Femur (tissue), 1 donor: ENCODE measurements at regions not wholly inside any gene's neighbourhood (a gene's known extent, or its start where the extent isn't known, plus 50 kb on each side); places are given as distances from the start of the nearest gene placed in this dataset.
"Not testable (repeated sequence)": the region's sequence is repeated elsewhere in the genome, so short reads cannot be mapped to it uniquely, and the experiment has no call there.

Experiments used
- DNase-seq: peaks from one replicate; pipeline ENCODE4 v3.0.0-alpha.2; 2017

DNA sequence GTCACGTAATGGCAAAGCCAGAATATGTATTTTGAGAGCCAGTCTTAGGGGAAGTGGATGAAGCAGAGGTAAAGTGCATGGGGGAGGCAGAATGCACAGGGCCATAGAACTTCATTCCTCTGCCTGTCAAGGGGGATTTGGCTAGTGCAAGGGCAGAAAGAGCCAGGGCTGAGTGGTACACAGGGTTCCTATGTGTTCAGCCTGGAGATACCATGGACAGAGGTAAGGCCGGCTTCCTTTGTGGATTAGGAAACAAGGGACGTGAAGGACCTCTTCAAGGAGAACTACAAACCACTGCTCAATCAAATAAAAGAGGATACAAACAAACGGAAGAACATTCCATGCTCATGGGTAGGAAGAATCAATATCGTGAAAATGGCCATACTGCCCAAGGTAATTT, 241.1 kb upstream of the ELAVL2 start:
- DNase-seq, result not testable (repeated sequence)

DNA sequence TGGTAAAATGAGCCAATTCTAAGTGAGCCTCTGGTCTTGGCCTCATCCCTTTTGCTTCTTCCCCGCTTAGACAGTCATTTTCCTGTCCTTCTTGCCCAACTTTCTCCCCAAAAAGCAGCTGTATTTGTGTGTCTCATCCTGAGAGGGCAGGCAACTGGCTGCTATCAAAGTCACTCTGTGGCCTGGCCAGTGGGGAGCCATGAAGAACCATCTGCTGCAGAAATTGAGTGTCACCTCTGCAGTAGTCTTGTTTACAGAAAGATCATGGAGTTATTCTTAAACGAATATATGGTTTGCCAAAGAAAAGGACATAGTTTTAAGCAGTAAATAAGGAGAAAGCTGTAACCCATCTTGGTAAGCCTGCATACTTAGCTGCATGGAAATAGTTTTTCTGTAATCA, 233.6 kb upstream of the ELAVL2 start:
- no peak for DNase-seq

DNA sequence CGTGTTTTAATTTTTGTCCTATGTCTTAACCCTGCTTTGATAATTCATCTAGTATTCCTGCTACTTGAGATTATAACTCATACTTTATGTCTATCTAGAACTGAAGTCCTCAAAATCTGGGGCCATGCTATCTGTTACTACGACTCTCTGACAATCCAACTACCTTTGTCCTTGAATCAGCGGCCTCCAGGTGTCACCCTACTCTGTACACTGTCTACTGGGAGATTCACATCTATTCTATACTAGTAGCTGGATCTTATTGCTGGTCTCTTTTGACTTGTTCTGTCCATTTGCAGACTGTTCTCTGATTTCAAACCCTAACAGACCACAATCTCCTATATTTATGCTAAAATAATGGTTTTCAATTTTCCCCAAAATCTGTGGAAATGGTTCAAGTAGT, 225.5 kb upstream of the ELAVL2 start:
- DNase-seq, result no peak

DNA sequence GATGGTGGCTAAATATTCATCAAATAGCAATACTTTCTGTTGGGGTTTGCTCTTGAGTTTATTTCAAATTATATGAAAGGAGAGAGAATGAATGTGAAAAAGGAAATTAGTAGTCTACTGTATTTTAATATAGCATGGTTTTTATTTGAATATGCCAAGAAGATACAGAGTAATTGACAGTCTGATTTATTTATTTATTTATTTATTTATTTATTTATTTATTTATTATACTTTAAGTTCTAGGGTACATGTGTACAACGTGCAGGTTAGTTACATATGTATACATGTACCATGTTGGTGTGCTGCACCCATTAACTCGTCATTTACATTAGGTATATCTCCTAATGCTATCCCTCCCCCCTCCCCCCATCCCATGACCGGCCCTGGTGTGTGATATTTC, 224.2 kb upstream of the ELAVL2 start:
- not testable (repeated sequence) for DNase-seq

DNA sequence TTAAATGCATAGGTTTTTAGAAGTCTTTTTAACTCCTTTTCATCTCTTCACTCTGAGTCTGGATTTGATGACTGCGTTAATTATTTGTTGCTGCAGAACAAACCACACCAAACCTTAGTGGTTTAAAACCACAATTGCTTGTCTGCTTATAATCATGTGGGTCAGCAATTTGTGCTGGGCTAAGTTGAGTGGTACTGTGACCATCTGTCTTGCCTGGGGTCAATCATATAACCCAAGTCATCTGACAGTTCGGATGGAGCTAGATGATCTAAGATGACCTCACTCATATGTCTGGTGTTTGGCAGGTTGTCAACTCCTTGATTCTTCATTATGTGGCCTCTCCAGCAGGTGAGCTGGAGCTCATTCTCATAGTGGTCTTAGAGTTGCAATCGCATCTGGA, 219.1 kb upstream of the ELAVL2 start:
- no peak for DNase-seq

DNA sequence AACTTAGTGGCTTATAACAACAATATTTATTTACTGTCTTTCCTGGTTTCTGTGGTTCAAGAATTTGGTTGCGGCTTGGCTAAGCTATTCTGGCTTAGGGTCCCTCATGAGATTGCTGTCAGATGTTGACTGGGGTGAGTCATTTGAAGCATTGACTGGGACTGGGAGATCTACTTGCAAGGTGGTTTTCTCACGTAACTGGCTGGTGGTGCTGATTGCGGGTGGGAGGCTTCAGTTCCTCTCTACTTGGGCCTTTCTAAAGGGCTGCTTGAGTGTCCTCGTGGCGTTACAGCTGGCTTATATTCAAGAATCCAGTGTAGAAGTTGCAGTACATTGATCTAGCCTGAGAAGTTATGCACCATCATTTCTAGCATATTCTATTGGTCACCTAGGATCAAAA, 218.5 kb upstream of the ELAVL2 start:
- no peak for DNase-seq

DNA sequence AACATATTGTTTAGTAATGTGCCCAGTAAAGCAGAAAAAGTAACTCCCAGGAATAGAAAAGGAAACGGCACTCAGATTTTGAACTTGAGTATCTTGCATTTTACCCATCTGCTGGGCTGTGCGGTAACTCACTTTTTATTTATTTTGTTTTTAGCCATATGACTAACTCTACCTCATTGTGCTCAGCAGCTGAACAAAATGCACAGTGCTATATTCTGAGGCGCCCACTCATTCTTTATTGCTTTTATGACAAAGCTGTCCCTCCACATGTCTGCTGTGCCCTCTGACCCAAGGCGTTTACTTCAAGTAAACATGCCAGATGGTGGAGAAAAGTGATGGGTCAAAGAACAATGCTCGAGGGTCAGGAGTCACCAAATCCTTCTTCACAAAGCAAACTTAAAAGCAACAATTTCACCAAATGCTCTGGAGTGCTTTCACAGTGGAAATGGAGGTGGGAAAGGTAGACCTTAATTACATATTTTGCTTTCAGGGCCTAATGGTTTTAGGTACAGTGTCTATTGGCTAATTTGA, 215.2 kb upstream of the ELAVL2 start:
- no peak for DNase-seq

DNA sequence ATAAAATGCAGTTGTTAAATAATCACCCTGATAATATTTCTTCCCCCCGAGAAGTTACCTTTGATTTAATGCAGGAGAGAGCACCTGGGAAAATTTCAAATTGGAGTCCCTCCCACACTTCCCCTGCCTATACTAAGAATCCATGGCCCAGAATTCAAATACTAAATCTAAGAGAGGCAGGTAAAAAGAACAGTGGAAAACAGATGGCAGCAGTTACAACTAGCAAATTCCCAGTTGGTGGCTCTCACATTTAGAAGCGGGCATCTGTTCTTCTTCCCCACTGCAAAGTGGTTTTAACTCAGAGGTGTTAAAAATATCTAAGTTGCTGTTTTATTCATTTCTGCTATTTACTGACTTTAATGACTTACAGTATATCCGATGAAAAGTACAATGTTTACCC, 210.4 kb upstream of the ELAVL2 start:
- DNase-seq, result no peak

DNA sequence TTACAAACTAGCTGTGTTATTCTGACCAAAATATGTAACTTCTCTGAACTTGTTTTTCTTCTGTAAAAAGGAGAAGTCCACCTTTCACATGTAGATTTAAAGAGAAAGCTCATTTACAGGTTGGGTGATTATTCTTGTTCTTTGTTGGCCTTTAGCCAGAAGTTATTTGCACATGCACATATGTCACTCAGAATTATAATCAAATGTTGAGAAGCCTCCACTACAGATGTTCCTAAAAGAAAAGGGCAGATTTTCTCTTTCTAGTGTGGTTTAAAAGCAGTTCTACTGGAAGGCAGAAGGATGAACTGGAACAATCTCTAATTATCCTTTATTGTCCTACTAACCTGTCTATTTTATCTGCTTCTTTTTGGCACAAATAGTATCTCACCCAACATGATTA, 209.8 kb upstream of the ELAVL2 start:
- DNase-seq, result no peak

DNA sequence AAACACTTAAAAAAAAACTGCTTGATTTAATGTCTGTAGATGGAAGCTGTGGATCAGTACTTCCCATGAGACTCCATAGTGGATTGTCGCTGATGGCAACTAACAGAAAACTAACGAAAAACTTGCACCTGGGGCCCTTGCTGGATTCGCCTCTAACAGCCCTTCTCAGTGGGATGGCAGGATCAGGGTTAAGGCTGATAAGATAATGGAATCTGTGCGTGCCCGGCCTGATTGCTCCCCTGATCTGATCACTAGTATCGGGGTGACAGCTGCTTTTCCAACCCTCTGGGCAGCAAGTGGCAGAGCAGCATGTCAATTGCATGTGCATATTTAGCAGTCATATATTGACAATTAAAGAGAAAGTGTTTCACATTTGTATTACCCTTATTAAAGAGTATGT, 185.8 kb upstream of the ELAVL2 start:
- no peak for DNase-seq

DNA sequence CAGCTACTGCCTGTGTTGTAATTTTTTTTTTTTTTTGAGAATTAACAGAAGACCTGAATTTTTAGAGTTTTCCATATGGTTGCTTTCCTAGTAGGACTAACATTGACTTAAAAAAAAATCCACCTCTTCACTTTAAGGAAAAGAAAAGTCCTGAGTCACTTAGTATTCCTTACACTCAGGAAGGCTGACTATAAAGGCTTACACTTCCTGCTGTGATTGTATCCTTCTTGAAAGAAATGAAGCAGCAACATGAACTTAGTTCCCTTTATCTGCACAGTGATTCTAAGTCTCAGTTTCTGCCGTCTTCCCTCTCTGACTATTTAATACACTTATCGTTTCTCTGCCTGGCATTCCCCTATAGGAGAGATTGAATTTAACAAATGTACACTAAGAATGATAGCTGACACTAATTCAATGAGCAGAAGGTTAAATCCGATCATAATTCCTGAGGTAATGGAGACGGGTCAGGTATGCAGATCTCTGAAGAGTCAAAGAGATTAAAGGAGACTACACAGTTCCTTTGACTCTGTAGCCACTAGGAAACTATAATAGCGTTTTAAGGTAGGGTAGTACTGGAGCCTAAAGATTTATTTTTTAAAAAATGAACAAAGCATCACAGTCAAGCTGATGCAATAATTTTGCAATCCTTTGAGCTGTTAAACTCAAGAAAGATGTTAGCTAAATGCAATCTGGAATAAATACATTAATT, 185.1 kb upstream of the ELAVL2 start:
- no peak for DNase-seq

DNA sequence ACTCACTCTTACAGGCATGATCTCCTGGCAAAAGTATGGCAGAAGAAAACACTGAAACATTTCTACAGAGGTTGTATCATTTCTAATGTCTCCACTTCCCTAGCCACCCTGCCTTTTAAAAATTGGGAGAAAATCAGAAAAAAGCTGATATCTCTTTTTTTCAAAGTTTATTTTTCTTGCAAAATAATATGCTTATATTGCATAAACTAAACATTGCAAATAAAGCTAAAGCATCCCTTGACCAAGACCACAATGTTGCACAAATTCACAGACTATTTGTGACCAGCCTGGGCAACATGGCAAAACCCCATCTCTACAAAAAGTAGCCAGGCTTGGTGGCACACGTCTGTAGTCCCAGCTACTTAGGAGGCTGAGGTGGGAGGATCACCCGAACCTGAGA, 183.3 kb upstream of the ELAVL2 start:
- no peak for DNase-seq

DNA sequence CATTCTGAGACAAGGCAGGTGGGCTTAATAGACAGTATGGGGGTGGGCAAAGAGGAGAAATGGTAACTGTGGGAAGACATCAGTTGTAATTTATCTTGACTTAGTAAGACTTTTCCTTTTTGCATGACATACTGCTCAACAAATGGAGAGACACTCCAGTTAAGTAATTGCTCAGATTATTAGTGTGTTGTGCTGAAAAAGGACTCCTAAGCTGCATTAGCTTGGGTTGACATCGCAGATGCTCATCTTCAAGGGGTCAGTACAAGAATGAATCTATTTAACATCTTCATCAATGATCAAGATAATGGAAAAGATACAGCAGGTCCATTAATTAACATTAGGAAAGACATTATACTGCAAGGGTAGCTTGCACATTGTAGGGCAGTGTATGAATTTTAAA, 181.1 kb upstream of the ELAVL2 start:
- DNase-seq, result no peak

DNA sequence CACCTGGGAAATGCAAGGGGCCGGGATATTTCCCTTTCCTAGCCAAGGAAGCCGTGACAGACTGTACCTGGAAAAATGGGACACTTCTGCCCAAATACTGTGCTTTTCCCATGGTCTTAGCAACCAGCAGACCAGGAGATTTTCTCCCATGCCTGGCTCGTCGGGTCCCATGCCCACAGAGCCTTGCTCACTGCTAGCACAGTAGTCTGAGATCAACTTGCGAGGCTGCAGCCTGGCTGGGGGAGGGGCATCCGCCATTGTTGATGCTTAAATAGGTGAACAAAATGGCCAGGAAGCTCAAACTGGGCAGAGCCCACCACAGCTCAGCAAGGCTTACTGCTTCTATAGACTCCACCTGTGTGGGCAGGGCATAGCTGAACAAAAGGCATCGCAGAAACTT, 165.8 kb upstream of the ELAVL2 start:
- not testable (repeated sequence) for DNase-seq

DNA sequence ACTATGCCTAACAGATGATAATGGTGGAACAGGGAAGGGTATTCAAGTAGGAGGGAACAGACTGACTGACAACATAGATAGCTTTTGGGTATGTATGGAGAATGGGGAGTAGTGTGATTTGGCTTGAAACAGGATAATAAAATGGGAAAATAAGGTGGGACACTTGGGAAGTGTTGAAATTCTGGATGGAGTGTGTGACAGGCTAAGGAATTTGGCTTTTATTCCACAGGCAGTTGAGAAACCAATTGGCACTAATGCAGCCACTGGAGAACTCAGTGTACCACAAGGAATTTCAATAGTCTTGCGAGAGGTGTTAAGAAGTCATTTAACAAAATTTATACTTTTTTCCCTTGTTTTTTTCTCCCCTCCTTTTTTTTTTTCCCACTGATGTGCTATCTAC, 153.5 kb upstream of the ELAVL2 start:
- no peak for DNase-seq

DNA sequence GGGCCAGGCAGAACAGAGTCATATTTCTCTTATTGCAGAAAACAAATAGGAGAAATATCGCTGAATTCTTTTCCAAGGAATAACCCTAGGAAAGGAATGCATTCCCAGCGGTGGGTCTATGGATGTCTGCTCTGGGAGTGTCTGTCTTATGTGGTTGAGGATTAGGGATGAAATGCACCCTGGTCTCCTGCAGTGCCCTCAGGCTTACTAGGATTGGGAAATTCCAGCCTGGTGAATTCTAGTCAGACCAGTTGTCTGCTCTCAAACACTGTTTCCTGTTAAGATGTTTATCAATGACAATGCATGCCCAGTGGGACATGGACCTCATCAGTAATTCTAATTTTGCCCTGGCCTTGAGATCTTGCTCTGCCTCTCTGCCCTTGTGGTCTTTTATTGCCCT, 136.1 kb upstream of the ELAVL2 start:
- no peak for DNase-seq

DNA sequence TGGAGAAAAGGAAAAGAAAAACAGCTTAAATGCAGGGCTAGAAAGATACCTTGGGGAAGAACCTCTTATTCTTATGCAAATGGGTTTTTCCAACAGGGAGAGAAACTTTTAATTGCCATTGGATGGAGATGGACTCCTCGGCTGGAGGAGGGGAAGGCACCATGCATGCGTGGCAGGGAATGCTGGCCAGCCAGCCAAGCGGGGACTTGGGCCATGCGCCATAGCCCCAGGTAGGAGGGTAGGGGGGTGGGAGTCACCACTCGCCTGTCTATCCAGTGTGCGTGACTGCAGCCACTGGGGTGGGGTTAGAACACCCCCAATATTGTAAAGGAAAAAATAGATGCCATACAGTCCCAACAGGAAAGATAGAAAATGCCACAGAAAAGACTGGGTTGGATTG, 119.9 kb upstream of the ELAVL2 start:
- no peak for DNase-seq

DNA sequence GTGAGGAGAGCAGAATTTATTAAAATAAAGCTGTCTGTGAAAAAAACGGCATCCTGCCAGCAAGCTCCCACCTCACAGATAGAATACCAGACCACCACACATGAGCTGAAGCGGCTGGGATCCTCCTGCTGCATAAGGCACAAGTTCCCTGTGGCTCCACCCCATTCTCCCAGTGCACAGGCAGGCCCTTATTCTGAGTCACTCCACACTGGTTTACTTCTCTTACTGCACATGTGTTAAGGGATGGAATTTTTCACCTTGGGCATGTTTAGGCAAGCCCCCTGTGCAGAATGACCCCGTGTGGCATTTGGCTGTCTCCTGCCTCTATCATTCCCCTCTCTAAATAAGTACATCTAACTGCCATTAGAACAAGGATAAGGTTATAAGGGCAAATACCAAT, 115.0 kb upstream of the ELAVL2 start:
- DNase-seq, result no peak

DNA sequence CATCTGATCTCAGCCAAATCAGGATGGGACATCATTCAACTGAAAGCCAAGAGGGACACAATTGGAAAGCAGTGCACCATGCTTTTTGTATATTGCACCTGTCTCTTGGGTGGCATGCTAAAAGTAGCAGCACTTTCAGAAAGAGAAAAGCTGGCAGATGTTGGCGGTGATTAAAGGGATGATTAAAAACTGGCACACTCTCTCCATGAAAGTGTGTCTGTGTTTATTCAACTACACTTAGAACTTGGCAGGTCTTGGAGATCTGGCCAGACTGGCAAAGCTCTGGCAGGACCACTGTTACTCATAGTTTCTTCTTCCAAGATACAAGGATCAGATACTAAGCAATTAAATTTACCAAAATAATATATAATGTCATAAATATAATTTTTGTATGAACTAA, 112.9 kb upstream of the ELAVL2 start:
- no peak for DNase-seq

DNA sequence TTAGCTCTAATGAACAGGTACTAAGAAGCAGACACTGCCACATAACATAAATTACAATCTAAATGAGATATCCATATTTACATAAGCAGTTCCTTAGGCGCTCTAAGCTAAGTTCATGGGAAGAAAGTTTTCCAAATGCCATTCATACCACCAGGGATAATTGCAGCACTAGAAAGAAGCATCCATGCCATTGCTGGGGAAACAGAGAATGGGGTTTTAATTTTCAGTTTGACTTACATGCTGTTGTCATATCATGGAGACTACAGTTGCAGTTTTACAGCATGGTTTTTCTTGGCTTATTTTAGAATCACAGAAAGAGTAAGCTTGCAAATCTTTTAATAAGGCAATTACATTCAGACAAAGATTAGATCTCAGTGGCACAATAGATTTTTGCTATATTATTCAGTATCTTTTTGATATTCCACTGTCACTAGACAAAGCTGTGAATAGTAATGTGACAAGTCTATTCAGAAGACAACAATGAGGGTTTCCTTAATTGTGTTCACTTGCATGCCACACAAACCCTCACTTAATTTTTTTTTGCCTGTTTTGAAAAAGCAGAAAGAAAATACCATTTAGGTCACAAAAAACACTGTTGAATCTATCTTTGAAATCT, 108.4 kb upstream of the ELAVL2 start:
- no peak for DNase-seq

DNA sequence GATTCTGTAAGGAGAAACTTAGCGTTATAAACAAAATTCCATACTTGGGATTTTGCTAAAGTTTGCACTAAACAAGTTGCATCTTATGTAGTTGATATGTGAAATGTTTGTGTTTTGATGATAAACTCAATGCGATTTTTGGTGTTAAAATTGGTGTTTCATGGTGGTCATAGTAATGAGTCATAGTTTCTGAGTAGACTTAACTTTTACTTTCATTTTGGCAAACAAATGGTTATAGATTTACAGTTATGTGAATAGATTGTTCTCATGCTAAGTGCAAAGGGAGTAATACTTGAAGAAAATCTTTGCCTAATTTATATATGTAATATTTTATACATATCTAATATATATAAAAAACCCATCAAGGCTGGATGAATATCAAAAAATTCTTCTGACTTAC, 107.3 kb upstream of the ELAVL2 start:
- DNase-seq, result no peak

DNA sequence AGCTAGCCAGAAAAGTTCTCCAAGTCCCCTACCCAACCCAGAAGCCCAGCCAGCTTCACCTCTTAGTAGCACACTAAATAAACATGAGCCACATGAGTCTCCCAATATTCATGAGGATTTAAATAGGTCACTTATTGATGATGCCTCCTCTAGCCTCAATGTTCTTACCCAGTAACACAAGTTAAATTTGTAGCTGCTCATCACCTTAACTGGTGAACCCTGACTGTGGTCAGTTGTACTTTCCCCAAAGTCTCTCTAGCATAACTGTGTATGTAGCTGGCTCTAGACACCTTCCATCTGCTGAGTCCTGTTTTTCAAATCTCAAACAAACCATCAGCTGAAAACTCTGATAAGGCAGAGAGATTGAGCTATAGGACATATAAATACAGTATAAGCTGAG, 100.3 kb upstream of the ELAVL2 start:
- no peak for DNase-seq

DNA sequence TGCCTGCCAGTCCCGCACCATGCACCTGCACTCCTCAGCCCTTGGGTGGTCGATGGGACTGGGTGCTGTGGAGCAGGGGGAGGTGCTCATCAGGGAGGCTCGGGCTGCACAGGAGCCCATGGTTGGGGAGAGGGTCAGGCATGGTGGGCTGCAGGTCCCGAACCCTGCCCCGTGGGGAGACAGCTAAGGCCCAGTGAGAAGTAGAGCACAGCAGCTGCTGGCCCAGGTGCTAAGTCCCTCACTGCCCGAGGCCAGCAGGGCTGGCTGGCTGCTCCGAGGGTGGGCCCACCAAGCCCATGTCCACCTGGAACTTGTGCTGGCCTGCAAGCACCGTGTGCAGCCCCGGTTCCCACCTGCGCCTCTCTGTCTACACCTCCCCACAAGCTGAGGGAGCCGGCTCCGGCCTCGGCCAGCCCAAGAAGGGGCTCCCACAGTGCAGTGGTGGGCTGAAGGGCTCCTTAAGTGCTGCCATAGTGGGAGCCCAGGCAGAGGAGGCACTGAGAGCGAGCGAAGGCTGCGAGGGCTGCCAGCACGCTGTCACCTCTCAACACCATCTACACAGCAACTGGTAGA, 88.5 kb upstream of the ELAVL2 start:
- DNase-seq, result no peak

DNA sequence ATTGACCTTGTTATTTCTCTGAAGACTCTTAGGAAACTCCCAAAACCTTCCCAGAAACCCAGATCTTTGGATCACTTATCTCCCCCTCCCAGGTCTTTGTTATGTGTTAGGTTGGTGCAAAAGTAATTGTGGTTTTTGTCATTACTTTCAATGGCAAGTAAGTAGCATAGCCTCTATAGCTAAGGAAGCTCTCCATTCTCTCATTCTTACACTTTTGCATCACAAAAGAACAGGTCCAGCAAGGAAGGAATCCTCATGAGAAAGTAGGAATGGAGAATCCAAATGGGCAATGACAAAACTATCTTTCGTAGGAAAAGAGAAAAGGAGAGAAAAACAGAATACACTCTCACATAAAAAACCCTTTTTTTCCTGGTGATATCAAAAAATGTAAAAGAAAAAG, 81.3 kb upstream of the ELAVL2 start:
- no peak for DNase-seq

DNA sequence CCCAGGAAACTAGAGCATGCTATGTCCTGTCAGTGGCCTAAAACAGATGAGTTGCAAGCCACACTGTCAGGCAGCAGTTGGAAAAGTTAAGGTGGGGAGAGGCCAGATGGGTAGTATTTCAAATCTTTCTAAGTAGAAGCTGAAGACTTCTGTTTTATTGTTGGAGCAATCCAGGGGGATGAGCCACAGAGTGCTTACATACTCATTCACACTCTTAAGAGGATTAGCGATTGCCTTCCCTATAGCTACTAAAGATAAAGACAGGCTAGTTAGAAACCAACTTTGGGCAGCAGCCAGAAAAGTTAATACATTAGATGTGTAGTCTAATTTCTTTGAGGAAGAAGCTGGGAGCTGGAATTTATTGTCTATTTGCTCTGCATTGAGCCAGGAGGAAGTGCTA, 61.7 kb upstream of the ELAVL2 start:
- DNase-seq, result no peak
